ENCODE measurements at regions not wholly inside any gene's neighbourhood (a gene's known extent, or its start where the extent isn't known, plus 50 kb on each side); places are given as distances from the start of the nearest gene placed in this dataset.

DNA sequence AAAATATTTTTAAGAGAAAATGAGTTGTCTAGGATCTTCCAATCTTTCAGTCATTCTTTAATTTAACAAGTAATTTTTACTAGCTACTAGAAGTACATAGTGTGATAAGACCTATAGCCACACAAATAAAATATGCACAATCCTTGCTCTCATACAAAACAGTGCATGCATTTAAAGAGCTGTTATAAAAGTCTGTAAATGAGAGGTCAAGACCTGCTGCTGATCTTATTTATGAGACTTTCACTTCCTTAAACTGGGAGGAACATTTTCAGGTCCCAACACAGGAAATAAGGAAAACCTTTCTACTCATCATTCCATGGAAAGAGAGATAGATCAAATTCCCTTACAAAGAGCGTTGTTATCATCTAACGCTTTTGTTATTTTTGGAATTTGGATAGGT lies 54.2 kb upstream of the PAM start:
- TF ChIP-seq, protein P1, sequence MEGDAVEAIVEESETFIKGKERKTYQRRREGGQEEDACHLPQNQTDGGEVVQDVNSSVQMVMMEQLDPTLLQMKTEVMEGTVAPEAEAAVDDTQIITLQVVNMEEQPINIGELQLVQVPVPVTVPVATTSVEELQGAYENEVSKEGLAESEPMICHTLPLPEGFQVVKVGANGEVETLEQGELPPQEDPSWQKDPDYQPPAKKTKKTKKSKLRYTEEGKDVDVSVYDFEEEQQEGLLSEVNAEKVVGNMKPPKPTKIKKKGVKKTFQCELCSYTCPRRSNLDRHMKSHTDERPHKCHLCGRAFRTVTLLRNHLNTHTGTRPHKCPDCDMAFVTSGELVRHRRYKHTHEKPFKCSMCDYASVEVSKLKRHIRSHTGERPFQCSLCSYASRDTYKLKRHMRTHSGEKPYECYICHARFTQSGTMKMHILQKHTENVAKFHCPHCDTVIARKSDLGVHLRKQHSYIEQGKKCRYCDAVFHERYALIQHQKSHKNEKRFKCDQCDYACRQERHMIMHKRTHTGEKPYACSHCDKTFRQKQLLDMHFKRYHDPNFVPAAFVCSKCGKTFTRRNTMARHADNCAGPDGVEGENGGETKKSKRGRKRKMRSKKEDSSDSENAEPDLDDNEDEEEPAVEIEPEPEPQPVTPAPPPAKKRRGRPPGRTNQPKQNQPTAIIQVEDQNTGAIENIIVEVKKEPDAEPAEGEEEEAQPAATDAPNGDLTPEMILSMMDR (conservative IDR thresholded peaks at IDR 0.05; ENCODE audit: low read depth in 2 of 2): no peak
- TF ChIP-seq, protein P2, sequence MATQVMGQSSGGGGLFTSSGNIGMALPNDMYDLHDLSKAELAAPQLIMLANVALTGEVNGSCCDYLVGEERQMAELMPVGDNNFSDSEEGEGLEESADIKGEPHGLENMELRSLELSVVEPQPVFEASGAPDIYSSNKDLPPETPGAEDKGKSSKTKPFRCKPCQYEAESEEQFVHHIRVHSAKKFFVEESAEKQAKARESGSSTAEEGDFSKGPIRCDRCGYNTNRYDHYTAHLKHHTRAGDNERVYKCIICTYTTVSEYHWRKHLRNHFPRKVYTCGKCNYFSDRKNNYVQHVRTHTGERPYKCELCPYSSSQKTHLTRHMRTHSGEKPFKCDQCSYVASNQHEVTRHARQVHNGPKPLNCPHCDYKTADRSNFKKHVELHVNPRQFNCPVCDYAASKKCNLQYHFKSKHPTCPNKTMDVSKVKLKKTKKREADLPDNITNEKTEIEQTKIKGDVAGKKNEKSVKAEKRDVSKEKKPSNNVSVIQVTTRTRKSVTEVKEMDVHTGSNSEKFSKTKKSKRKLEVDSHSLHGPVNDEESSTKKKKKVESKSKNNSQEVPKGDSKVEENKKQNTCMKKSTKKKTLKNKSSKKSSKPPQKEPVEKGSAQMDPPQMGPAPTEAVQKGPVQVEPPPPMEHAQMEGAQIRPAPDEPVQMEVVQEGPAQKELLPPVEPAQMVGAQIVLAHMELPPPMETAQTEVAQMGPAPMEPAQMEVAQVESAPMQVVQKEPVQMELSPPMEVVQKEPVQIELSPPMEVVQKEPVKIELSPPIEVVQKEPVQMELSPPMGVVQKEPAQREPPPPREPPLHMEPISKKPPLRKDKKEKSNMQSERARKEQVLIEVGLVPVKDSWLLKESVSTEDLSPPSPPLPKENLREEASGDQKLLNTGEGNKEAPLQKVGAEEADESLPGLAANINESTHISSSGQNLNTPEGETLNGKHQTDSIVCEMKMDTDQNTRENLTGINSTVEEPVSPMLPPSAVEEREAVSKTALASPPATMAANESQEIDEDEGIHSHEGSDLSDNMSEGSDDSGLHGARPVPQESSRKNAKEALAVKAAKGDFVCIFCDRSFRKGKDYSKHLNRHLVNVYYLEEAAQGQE (IDR thresholded peaks at IDR 0.05; ENCODE audit: unreplicated experiment): no peak
